Vagina (tissue), 2 donors: ENCODE measurements at regions not wholly inside any gene's neighbourhood (a gene's known extent, or its start where the extent isn't known, plus 50 kb on each side); places are given as distances from the start of the nearest gene placed in this dataset.

Experiments used
- POLR2AphosphoS5 ChIP-seq, 2 donors: sonication (generic); formaldehyde crosslinking; IDR thresholded peaks; one replicate each; pipeline ENCODE4 v1.9.0; 2017; ENCODE audit warnings: antibody characterized with exemption in 2 of 2, mild to moderate bottlenecking in 2 of 2, low read depth in 1 of 2; ENCODE audit not compliant: insufficient read depth in 1 of 2
- TF ChIP-seq, protein P1 (sequence below), 3 experiments: fragments of 450-650 bp in 2 of 3; fragments of 200-600 bp in 1 of 3; sonication (generic) in 1 of 3; IDR thresholded peaks; one replicate each; pipeline ENCODE4 v1.5.1; 2017 to 2019; ENCODE audit warnings: antibody characterized with exemption in 3 of 3, mild to moderate bottlenecking in 2 of 3, moderate library complexity in 2 of 3

DNA sequence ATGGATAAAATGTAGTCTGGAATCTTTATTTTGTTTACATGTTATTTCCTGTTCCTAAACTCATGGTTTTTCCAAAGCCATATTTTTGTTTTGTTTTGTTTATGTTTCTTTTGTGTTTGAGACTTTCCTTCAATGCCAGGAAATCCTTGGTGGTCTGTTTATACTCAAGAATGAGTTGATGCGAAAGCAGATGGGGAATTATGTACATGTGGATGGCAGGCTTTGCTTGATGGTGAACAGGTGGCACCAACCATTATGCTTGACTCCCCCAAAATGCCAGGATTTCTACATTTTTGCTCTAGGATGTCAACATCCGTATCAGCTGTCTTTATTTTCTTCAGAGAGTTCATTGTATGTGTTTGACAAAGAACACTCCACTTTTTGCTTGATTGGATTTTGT lies 448.5 kb downstream of the PRDM2 start:
- TF ChIP-seq, protein P1, sequence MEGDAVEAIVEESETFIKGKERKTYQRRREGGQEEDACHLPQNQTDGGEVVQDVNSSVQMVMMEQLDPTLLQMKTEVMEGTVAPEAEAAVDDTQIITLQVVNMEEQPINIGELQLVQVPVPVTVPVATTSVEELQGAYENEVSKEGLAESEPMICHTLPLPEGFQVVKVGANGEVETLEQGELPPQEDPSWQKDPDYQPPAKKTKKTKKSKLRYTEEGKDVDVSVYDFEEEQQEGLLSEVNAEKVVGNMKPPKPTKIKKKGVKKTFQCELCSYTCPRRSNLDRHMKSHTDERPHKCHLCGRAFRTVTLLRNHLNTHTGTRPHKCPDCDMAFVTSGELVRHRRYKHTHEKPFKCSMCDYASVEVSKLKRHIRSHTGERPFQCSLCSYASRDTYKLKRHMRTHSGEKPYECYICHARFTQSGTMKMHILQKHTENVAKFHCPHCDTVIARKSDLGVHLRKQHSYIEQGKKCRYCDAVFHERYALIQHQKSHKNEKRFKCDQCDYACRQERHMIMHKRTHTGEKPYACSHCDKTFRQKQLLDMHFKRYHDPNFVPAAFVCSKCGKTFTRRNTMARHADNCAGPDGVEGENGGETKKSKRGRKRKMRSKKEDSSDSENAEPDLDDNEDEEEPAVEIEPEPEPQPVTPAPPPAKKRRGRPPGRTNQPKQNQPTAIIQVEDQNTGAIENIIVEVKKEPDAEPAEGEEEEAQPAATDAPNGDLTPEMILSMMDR (IDR thresholded peaks at IDR 0.05), result no peak
- TF ChIP-seq POLR2AphosphoS5 (IDR thresholded peaks at IDR 0.05; ENCODE audit: insufficient read depth in 1 of 2, low read depth in 1 of 2), result no peak
